ENCODE measurements at regions not wholly inside any gene's neighbourhood (a gene's known extent, or its start where the extent isn't known, plus 50 kb on each side); places are given as distances from the start of the nearest gene placed in this dataset.

- Histone ChIP-seq H2AK5ac (ENCODE audit: insufficient read length, low read length) (no peak overlapping the region), H3K27me3 (ENCODE audit: insufficient read depth, low read length) (no peaks in the 10 kb centered on the region), H4K8ac (replicated peaks; ENCODE audit: insufficient read length, low read depth, low read length) (no peak overlapping the region), H3K27ac (ENCODE audit: insufficient read length, low read depth, low read length) (no peak overlapping the region), H2BK120ac (ENCODE audit: low read depth, low read length, poor library complexity, severe bottlenecking) (no peak overlapping the region), H3K56ac (ENCODE audit: insufficient read length, low read depth, low read length) (no peak overlapping the region), H3K14ac (ENCODE audit: insufficient read depth, low read length) (no peak overlapping the region), H3K4ac (ENCODE audit: low read depth, low read length) (no peak overlapping the region), H3K18ac (ENCODE audit: insufficient read length, low read depth, low read length) (no peak overlapping the region), H4K20me1 (ENCODE audit: control insufficient read depth, insufficient read depth, insufficient read length) (no peaks in the 10 kb centered on the region), H3K79me1 (ENCODE audit: insufficient read depth, low read depth, low read length, poor library complexity, severe bottlenecking) (no peaks in the 10 kb centered on the region), H2BK5ac (ENCODE audit: insufficient read length, low read length) (no peak overlapping the region), H2BK12ac (ENCODE audit: insufficient read length, low read depth, low read length) (no peak overlapping the region), H4K5ac (ENCODE audit: insufficient read length, low read depth, low read length) (no peak overlapping the region), H3K79me2 (ENCODE audit: insufficient read depth, low read length) (no peaks in the 10 kb centered on the region), H2AFZ (ENCODE audit: low read length) (no peak overlapping the region), H2BK15ac (ENCODE audit: low read depth, low read length) (no peak overlapping the region), H3T11ph (ENCODE audit: low read length) (no peak overlapping the region), H3K4me1 (ENCODE audit: insufficient read depth, low read length) (no peaks in the 10 kb centered on the region; the same call in 1 of the 2 replicates), H2BK20ac (ENCODE audit: low read depth, low read length, poor library complexity, severe bottlenecking) (no peak overlapping the region), H3K9ac (ENCODE audit: extremely low read depth, insufficient read length, low read length) (no peak overlapping the region), H3K23me2 (ENCODE audit: insufficient read length, low read depth, low read length, poor library complexity, severe bottlenecking) (no peaks in the 10 kb centered on the region), H3K23ac (ENCODE audit: insufficient read length, low read depth, low read length) (no peak overlapping the region), H4K91ac (ENCODE audit: insufficient read length, low read depth, low read length) (no peak overlapping the region), H3K4me2 (ENCODE audit: insufficient read depth, insufficient read length, low read length) (no peak overlapping the region), H3K9me3 (ENCODE audit: control insufficient read depth, low read depth, low read length) (no peaks in the 10 kb centered on the region)
- no peak overlapping the region for H3K4me3 Mint-ChIP-seq
- H3K9me3 Mint-ChIP-seq, result peaks cover 16 to 19% of the 10 kb centered on the region in 2 experiments
- WGBS (ENCODE audit: extremely low coverage, insufficient read length, low lambda C conversion rate), result no CpG with 5 or more reads among the region's 2 CpGs
- H3K27me3 Mint-ChIP-seq (ENCODE audit: low read depth), result no peaks in the 10 kb centered on the region; the same call in 1 of the 2 replicates
- no peak for TF ChIP-seq CTCF (conservative IDR thresholded peaks at IDR 0.05)
- H3K4me1 Mint-ChIP-seq, result peaks cover 16 to 21% of the 10 kb centered on the region in 2 experiments
- H3K27ac Mint-ChIP-seq, result no peak overlapping the region
- H3K36me3 Mint-ChIP-seq (ENCODE audit: insufficient read depth in 1 of 3, low read depth in 3 of 3), result peaks cover 12 to 15% (median 14%) of the 10 kb centered on the region in 3 experiments
- no peak for DNase-seq
Measured at GRCh38 chr15:36218991-36219390, 360.4 kb upstream of the CDIN1 start.

Data from H9 (cell line).